ENCODE measurements at regions not wholly inside any gene's neighbourhood (a gene's known extent, or its start where the extent isn't known, plus 50 kb on each side); places are given as distances from the start of the nearest gene placed in this dataset.

DNA sequence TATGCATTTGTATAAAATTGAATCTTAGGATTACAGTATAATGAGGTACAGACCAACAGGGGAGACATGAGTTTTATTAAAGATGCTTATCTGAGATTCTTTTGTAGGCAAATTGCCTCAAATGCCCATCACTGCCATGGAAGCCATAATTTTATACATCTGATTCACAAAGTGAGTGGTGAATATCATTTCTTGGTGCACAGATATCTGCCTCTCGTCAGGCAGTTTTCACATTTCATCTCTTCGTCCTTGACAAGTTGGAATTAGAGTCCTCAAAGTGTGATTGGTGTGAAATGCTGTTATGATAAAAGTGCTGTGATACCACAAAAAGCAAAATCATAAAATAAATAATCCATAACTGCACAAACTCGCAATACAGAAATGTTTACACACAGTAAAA lies 1602.8 kb upstream of the DDX18 start:
- Histone ChIP-seq H3K27me3 (replicated peaks in 1 of 4; ENCODE audit: control insufficient read depth in 3 of 4, extremely low read depth in 1 of 4, insufficient read depth in 3 of 4, low read length in 3 of 4) (no peaks in the 10 kb centered on the region), H2AFZ (ENCODE audit: low read length) (no peak overlapping the region), H3K9ac (replicated peaks in 1 of 4; ENCODE audit: extremely low read depth in 1 of 4, low read depth in 3 of 4, low read length in 3 of 4) (no peak overlapping the region), H2AK5ac (ENCODE audit: low read depth, low read length) (no peak overlapping the region), H2BK5ac (ENCODE audit: low read depth, low read length) (no peak overlapping the region), H3K4me2 (ENCODE audit: insufficient read depth in 1 of 2, low read depth in 2 of 2, low read length in 2 of 2) (no peak overlapping the region), H2BK12ac (ENCODE audit: low read depth, low read length) (no peak overlapping the region), H3K9me3 (ENCODE audit: insufficient read depth in 2 of 2, low read depth in 1 of 2, low read length in 1 of 2) (no peaks in the 10 kb centered on the region), H4K91ac (replicated peaks; ENCODE audit: insufficient read length, low read length) (no peak overlapping the region), H3K4me1 (replicated peaks in 1 of 4; ENCODE audit: control insufficient read depth in 3 of 4, insufficient read depth in 4 of 4, low read length in 3 of 4) (no peaks in the 10 kb centered on the region), H3K79me2 (ENCODE audit: control insufficient read depth in 1 of 2, insufficient read depth in 2 of 2, low read length in 2 of 2) (no peaks in the 10 kb centered on the region), H2BK120ac (replicated peaks; ENCODE audit: low read depth, low read length) (no peak overlapping the region), H3K36me3 (ENCODE audit: control insufficient read depth in 2 of 4, insufficient read depth in 4 of 4, low read length in 3 of 4) (no peaks in the 10 kb centered on the region), H2BK15ac (ENCODE audit: low read length) (no peak overlapping the region), H3K14ac (ENCODE audit: insufficient read length) (no peak overlapping the region), H2BK20ac (ENCODE audit: low read length) (no peak overlapping the region), H3K56ac (replicated peaks; ENCODE audit: insufficient read length, low read depth, low read length) (no peak overlapping the region), H4K20me1 (replicated peaks in 1 of 2; ENCODE audit: control insufficient read depth in 1 of 2, insufficient read depth in 2 of 2, low read length in 2 of 2) (no peaks in the 10 kb centered on the region), H4K8ac (ENCODE audit: extremely low read depth, insufficient read depth, low read length) (no peak overlapping the region), H3K79me1 (ENCODE audit: low read depth, low read length) (no peaks in the 10 kb centered on the region), H3K18ac (ENCODE audit: extremely low read depth, low read length) (no peak overlapping the region), H4K5ac (ENCODE audit: insufficient read length, low read depth, low read length) (no peak overlapping the region), H3K23me2 (ENCODE audit: low read depth, low read length) (no peaks in the 10 kb centered on the region), H3K27ac (ENCODE audit: low read depth, low read length) (no peak overlapping the region), H3K23ac (ENCODE audit: insufficient read length) (no peak overlapping the region), H3K4ac (replicated peaks; ENCODE audit: insufficient read length, low read depth, low read length) (no peak overlapping the region), H3K4me3 (ENCODE audit: extremely low read depth in 1 of 4, insufficient read depth in 2 of 4, low read depth in 3 of 4, low read length in 4 of 4) (no peak overlapping the region)
- FAIRE-seq, result no peak
- 87% methylated on average over 3 of the region's 3 CpGs; no CpG with 5 or more reads in 1 of the 2 experiments for WGBS, 2 experiments (ENCODE audit: extremely low coverage in 1 of 2, insufficient coverage in 1 of 2, insufficient read length in 1 of 2, insufficient replicate concordance in 2 of 2, low coverage in 1 of 2, low lambda C conversion rate in 2 of 2, missing lambda C conversion rate in 1 of 2)
- no peak for DNase-seq (ENCODE audit: low read depth in 1 of 2, low spot score in 2 of 2)
- POLR2A ChIA-PET (ENCODE audit: partially characterized antibody), result no interaction called here
- CTCF ChIA-PET (ENCODE audit: partially characterized antibody), result no interaction called here
- TF ChIP-seq CBX8 (IDR thresholded peaks at IDR 0.05; ENCODE audit: borderline replicate concordance, low read depth, low read length), result no peak
- TF ChIP-seq BCL11A (IDR thresholded peaks at IDR 0.05; ENCODE audit: low read depth in 2 of 2, low read length in 2 of 2), result no peak
- no peak for TF ChIP-seq BRCA1 (IDR thresholded peaks at IDR 0.05; ENCODE audit: low read depth, low read length)
- TF ChIP-seq TAF7 (optimal IDR thresholded peaks at IDR 0.05; ENCODE audit: borderline replicate concordance, low read depth, low read length), result no peak
- TF ChIP-seq TAF1 (IDR thresholded peaks at IDR 0.05; ENCODE audit: low read depth, low read length), result no peak
- no peak for TF ChIP-seq PHF8 (conservative IDR thresholded peaks at IDR 0.05; ENCODE audit: low read depth, low read length)
- no peak for TF ChIP-seq RBBP5 (IDR thresholded peaks at IDR 0.05; ENCODE audit: borderline replicate concordance, low read depth, low read length)
- TF ChIP-seq ZNF274 (IDR thresholded peaks at IDR 0.05; ENCODE audit: borderline replicate concordance, extremely low read depth, low read length), result no peak
- no peak for TF ChIP-seq ATF2 (IDR thresholded peaks at IDR 0.05; ENCODE audit: low read length)
- TF ChIP-seq JUN (IDR thresholded peaks at IDR 0.05; ENCODE audit: low read depth, low read length), result no peak
- TF ChIP-seq, protein P1, sequence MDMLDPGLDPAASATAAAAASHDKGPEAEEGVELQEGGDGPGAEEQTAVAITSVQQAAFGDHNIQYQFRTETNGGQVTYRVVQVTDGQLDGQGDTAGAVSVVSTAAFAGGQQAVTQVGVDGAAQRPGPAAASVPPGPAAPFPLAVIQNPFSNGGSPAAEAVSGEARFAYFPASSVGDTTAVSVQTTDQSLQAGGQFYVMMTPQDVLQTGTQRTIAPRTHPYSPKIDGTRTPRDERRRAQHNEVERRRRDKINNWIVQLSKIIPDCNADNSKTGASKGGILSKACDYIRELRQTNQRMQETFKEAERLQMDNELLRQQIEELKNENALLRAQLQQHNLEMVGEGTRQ (IDR thresholded peaks at IDR 0.05; ENCODE audit: low read length), result no peak
- no peak for TF ChIP-seq CHD1 (IDR thresholded peaks at IDR 0.05; ENCODE audit: low read depth, low read length)
- TF ChIP-seq CHD2 (IDR thresholded peaks at IDR 0.05; ENCODE audit: low read length), result no peak

Data from H1 (cell line).